ENCODE measurements at regions not wholly inside any gene's neighbourhood (a gene's known extent, or its start where the extent isn't known, plus 50 kb on each side); places are given as distances from the start of the nearest gene placed in this dataset.

- H3K36me3 ChIP-seq (ENCODE audit: low read depth): no peaks in the 10 kb centered on the region
- H3F3A ChIP-seq (ENCODE audit: insufficient read depth, low read depth): no peaks in the 10 kb centered on the region; the same call in 1 of the 2 replicates
- H3K9me3 ChIP-seq (ENCODE audit: insufficient read depth, low read depth): no peaks in the 10 kb centered on the region
- H3K27me3 ChIP-seq (ENCODE audit: insufficient read depth, low read depth): peaks cover 18% of the 10 kb centered on the region; the same call in 1 of the 2 replicates
- H2AFZ ChIP-seq: no peak overlapping the region
- intact Hi-C loops (cut with micrococcal nuclease; ENCODE audit: unreplicated experiment): loop anchor here (10.0 kb wide), 1 partner anchor 259 kb away; no protein-coding TSS in a partner anchor
- H3K27ac ChIP-seq: no peak overlapping the region
- no peaks in the 10 kb centered on the region for H4K20me1 ChIP-seq (ENCODE audit: insufficient read depth)
- H3K9me2 ChIP-seq (ENCODE audit: insufficient read depth): no peaks in the 10 kb centered on the region
- ChIA-PET POLR2A (ENCODE audit: unreplicated experiment) (no interaction called here), CTCF (no interaction called here)
- H3K79me2 ChIP-seq (ENCODE audit: low read depth): no peaks in the 10 kb centered on the region
- no TSS peak for BruUV-seq (replicated peaks)
- DNase-seq: no peak
- peaks cover 9% of the 10 kb centered on the region for H3K4me1 ChIP-seq (replicated peaks; ENCODE audit: insufficient read depth)
- no peak for TF ChIP-seq EZH2 (IDR thresholded peaks at IDR 0.05; ENCODE audit: low read depth)
- no peak overlapping the region for H3K4me2 ChIP-seq
- no peak overlapping the region for H3K4me3 ChIP-seq
Observed at GRCh38 chr2:71863396-71863795, 284.3 kb downstream of the CYP26B1 start.

GRCh38 chr2:71862921-71863320 is 284.7 kb downstream of the CYP26B1 start:
- CTCF ChIA-PET: no interaction called here
- intact Hi-C loops (cut with micrococcal nuclease; ENCODE audit: unreplicated experiment): loop anchor here (10.0 kb wide), 1 partner anchor 258 kb away; no protein-coding TSS in a partner anchor
- Histone ChIP-seq H4K20me1 (ENCODE audit: insufficient read depth) (no peaks in the 10 kb centered on the region), H3K9me2 (ENCODE audit: insufficient read depth) (no peaks in the 10 kb centered on the region), H3K27me3 (ENCODE audit: insufficient read depth, low read depth) (peaks cover 18% of the 10 kb centered on the region; the same call in 1 of the 2 replicates), H3K9me3 (ENCODE audit: insufficient read depth, low read depth) (no peaks in the 10 kb centered on the region), H3K27ac (no peak overlapping the region), H3K4me1 (replicated peaks; ENCODE audit: insufficient read depth) (peaks cover 9% of the 10 kb centered on the region), H3K36me3 (ENCODE audit: low read depth) (no peaks in the 10 kb centered on the region), H3K4me2 (no peak overlapping the region), H3K79me2 (ENCODE audit: low read depth) (no peaks in the 10 kb centered on the region), H2AFZ (no peak overlapping the region), H3F3A (ENCODE audit: insufficient read depth, low read depth) (no peaks in the 10 kb centered on the region; the same call in 1 of the 2 replicates), H3K4me3 (no peak overlapping the region)
- POLR2A ChIA-PET (ENCODE audit: unreplicated experiment): no interaction called here
- no TSS peak for BruUV-seq (replicated peaks)
- no peak for TF ChIP-seq CTCF (conservative IDR thresholded peaks at IDR 0.05)
- no peak for TF ChIP-seq EZH2 (IDR thresholded peaks at IDR 0.05; ENCODE audit: low read depth)
- DNase-seq: no peak

- peak in 1 of 2 experiments; percentile 31 for DNase-seq
- H3F3A ChIP-seq (ENCODE audit: insufficient read depth, low read depth): no peaks in the 10 kb centered on the region; the same call in 1 of the 2 replicates
- no peak overlapping the region for H2AFZ ChIP-seq
- no peaks in the 10 kb centered on the region for H3K79me2 ChIP-seq (ENCODE audit: low read depth)
- no peak overlapping the region for H3K4me2 ChIP-seq
- no peak for TF ChIP-seq CTCF (conservative IDR thresholded peaks at IDR 0.05)
- TF ChIP-seq EZH2 (IDR thresholded peaks at IDR 0.05; ENCODE audit: low read depth): no peak
- intact Hi-C loops (cut with micrococcal nuclease; ENCODE audit: unreplicated experiment): loop anchor here (10.0 kb wide), 1 partner anchor 257 kb away; no protein-coding TSS in a partner anchor
- peaks cover 9% of the 10 kb centered on the region for H3K4me1 ChIP-seq (replicated peaks; ENCODE audit: insufficient read depth)
- no peak overlapping the region for H3K27ac ChIP-seq
- ChIA-PET POLR2A (ENCODE audit: unreplicated experiment) (interaction anchor here (0.6 kb wide), 1 partner anchor 164 kb away, joined by 3 read pairs; no protein-coding TSS in a partner anchor), CTCF (no interaction called here)
- no peaks in the 10 kb centered on the region for H3K9me3 ChIP-seq (ENCODE audit: insufficient read depth, low read depth)
- no peaks in the 10 kb centered on the region for H3K9me2 ChIP-seq (ENCODE audit: insufficient read depth)
- H3K36me3 ChIP-seq (ENCODE audit: low read depth): no peaks in the 10 kb centered on the region
- BruUV-seq (replicated peaks): no TSS peak
- H4K20me1 ChIP-seq (ENCODE audit: insufficient read depth): no peaks in the 10 kb centered on the region
- no peak overlapping the region for H3K4me3 ChIP-seq
- peaks cover 22% of the 10 kb centered on the region; the same call in 1 of the 2 replicates for H3K27me3 ChIP-seq (ENCODE audit: insufficient read depth, low read depth)
Observed at GRCh38 chr2:71861186-71862160, 286.2 kb downstream of the CYP26B1 start.

Measured in PC-9 (cell line).